AG04449 (cell line): ENCODE measurements at regions not wholly inside any gene's neighbourhood (a gene's known extent, or its start where the extent isn't known, plus 50 kb on each side); places are given as distances from the start of the nearest gene placed in this dataset.

Source experiments
- CTCF ChIA-PET: fragments of 350-600 bp; formaldehyde crosslinking; extraction: SDS; loops from one replicate; lab custom pipeline; 2021; ENCODE audit warnings: antibody characterized with exemption; lab: Yijun Ruan, JAX
- POLR2A ChIA-PET: fragments of 400-600, 350-600 bp; formaldehyde crosslinking; extraction: SDS; loops from one replicate; lab custom pipeline; 2020; ENCODE audit warnings: antibody characterized with exemption, inconsistent platforms; lab: Yijun Ruan, JAX
- DNase-seq: peaks from one replicate; pipeline ENCODE4 v3.0.0-alpha.2; 2010; ENCODE audit warnings: low read depth, low spot score
- H3K4me3 ChIP-seq: 2 replicates; pipeline ENCODE4 v1.5.1; 2011; ENCODE audit warnings: low read depth, mild to moderate bottlenecking, control low read depth, low read length
- CTCF ChIP-seq: IDR thresholded peaks from one replicate; pipeline ENCODE4 v1.5.1; 2011; ENCODE audit warnings: mild to moderate bottlenecking, moderate library complexity, low read length, control low read depth, inconsistent platforms; ENCODE audit not compliant: insufficient read depth; ENCODE audit errors: missing control alignments

- TF ChIP-seq CTCF: no peak
- CTCF ChIA-PET: no interaction called here
- POLR2A ChIA-PET: no interaction called here
- H3K4me3 ChIP-seq: no peak overlapping the region
- DNase-seq: no peak
Observed at GRCh38 chr12:30151831-30152230, 368.1 kb upstream of the TMTC1 start.

- no peak for TF ChIP-seq CTCF
- CTCF ChIA-PET: no interaction called here
- POLR2A ChIA-PET: no interaction called here
- no peak overlapping the region for H3K4me3 ChIP-seq
- no peak for DNase-seq
Observed at GRCh38 chr12:30146561-30146960, 362.8 kb upstream of the TMTC1 start.

GRCh38 chr12:30145684-30146032 is 361.9 kb upstream of the TMTC1 start:
- TF ChIP-seq CTCF: no peak
- no peak overlapping the region for H3K4me3 ChIP-seq
- no peak for DNase-seq
- POLR2A ChIA-PET: no interaction called here
- CTCF ChIA-PET: no interaction called here

- ChIA-PET POLR2A (interaction anchor here (1.3 kb wide), 1 partner anchor 10 kb away, joined by 3 read pairs; no protein-coding TSS in a partner anchor), CTCF (no interaction called here)
- TF ChIP-seq CTCF: no peak
- no peak overlapping the region for H3K4me3 ChIP-seq
- DNase-seq: no peak
Observed at GRCh38 chr12:30144777-30145683, 361.3 kb upstream of the TMTC1 start.

GRCh38 chr12:30142301-30142700 is 358.6 kb upstream of the TMTC1 start:
- ChIA-PET CTCF (interaction anchor here (1.1 kb wide), 1 partner anchor 17 kb away, joined by 5 read pairs; no protein-coding TSS in a partner anchor), POLR2A (no interaction called here)
- no peak for DNase-seq
- H3K4me3 ChIP-seq: no peak overlapping the region
- no peak for TF ChIP-seq CTCF

GRCh38 chr12:30138483-30138882 is 354.7 kb upstream of the TMTC1 start:
- ChIA-PET POLR2A (no interaction called here), CTCF (no interaction called here)
- no peak for DNase-seq
- H3K4me3 ChIP-seq: no peak overlapping the region
- TF ChIP-seq CTCF: no peak
